ENCODE measurements at regions not wholly inside any gene's neighbourhood (a gene's known extent, or its start where the extent isn't known, plus 50 kb on each side); places are given as distances from the start of the nearest gene placed in this dataset.

DNA sequence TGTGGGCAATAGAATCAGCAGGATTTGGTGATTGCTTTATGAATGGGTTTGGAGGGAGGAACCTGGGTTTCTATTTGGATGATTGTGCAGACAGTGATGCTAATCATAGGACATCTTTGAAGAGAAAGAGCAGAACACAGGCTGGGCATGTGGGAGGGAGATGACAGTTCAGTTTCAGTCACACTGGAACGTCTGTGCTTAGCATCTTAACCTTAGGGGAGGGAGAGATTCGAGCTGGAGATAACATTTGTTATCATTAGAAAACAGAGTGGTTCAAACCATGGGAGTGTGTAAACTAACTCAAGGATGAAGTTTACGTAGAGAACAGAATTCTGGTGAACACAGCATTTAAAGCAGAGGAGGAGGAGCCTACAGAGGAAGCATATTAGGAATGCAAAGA, 138.6 kb upstream of the PPP2R2B start:
- no peak overlapping the region for H3K4me2 ChIP-seq
- no peak overlapping the region for H3K4me3 ChIP-seq
- no peak for FAIRE-seq
- ATAC-seq: no peak
- no peaks in the 10 kb centered on the region for H3K9me3 ChIP-seq
- no peak for DNase-seq (ENCODE audit: low read depth in 1 of 2, low spot score in 1 of 2)
- no peaks in the 10 kb centered on the region for H3K4me1 ChIP-seq
- ChIA-PET CTCF (interaction anchor here (1.8 kb wide), 1 partner anchor 171 kb away, joined by 5 read pairs; no protein-coding TSS in a partner anchor), POLR2A (no interaction called here)
- H3K27ac ChIP-seq: no peak overlapping the region
- TF ChIP-seq GATA3 (IDR thresholded peaks at IDR 0.05; ENCODE audit: borderline replicate concordance): no peak
- TF ChIP-seq, protein P1, sequence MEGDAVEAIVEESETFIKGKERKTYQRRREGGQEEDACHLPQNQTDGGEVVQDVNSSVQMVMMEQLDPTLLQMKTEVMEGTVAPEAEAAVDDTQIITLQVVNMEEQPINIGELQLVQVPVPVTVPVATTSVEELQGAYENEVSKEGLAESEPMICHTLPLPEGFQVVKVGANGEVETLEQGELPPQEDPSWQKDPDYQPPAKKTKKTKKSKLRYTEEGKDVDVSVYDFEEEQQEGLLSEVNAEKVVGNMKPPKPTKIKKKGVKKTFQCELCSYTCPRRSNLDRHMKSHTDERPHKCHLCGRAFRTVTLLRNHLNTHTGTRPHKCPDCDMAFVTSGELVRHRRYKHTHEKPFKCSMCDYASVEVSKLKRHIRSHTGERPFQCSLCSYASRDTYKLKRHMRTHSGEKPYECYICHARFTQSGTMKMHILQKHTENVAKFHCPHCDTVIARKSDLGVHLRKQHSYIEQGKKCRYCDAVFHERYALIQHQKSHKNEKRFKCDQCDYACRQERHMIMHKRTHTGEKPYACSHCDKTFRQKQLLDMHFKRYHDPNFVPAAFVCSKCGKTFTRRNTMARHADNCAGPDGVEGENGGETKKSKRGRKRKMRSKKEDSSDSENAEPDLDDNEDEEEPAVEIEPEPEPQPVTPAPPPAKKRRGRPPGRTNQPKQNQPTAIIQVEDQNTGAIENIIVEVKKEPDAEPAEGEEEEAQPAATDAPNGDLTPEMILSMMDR (IDR thresholded peaks at IDR 0.05): no peak
- TF ChIP-seq SMC3 (IDR thresholded peaks at IDR 0.05): no peak
- TF ChIP-seq PHF8 (IDR thresholded peaks at IDR 0.05; ENCODE audit: borderline replicate concordance, low read depth): no peak
- TF ChIP-seq EHF (CRISPR knock-in tag; IDR thresholded peaks at IDR 0.05): no peak
- TF ChIP-seq JUNB (IDR thresholded peaks at IDR 0.05): no peak
- TF ChIP-seq, protein P2, sequence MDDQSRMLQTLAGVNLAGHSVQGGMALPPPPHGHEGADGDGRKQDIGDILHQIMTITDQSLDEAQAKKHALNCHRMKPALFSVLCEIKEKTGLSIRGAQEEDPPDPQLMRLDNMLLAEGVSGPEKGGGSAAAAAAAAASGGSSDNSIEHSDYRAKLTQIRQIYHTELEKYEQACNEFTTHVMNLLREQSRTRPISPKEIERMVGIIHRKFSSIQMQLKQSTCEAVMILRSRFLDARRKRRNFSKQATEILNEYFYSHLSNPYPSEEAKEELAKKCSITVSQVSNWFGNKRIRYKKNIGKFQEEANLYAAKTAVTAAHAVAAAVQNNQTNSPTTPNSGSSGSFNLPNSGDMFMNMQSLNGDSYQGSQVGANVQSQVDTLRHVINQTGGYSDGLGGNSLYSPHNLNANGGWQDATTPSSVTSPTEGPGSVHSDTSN (IDR thresholded peaks at IDR 0.05): no peak
- TF ChIP-seq, protein P3, sequence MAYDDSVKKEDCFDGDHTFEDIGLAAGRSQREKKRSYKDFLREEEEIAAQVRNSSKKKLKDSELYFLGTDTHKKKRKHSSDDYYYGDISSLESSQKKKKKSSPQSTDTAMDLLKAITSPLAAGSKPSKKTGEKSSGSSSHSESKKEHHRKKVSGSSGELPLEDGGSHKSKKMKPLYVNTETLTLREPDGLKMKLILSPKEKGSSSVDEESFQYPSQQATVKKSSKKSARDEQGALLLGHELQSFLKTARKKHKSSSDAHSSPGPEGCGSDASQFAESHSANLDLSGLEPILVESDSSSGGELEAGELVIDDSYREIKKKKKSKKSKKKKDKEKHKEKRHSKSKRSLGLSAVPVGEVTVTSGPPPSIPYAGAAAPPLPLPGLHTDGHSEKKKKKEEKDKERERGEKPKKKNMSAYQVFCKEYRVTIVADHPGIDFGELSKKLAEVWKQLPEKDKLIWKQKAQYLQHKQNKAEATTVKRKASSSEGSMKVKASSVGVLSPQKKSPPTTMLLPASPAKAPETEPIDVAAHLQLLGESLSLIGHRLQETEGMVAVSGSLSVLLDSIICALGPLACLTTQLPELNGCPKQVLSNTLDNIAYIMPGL (CRISPR knock-in tag; IDR thresholded peaks at IDR 0.05; ENCODE audit: borderline replicate concordance): no peak
- TF ChIP-seq NR3C1 (IDR thresholded peaks at IDR 0.05): no peak
- TF ChIP-seq POLR2AphosphoS2 (conservative IDR thresholded peaks at IDR 0.05; ENCODE audit: low read length): no peak
- TF ChIP-seq RCOR1 (IDR thresholded peaks at IDR 0.05; ENCODE audit: low read depth, low read length): no peak
- no peak for TF ChIP-seq NPAS2 (CRISPR knock-in tag; IDR thresholded peaks at IDR 0.05; ENCODE audit: borderline replicate concordance)
- WGBS (ENCODE audit: missing lambda C conversion rate): 2% methylated on average over 3 of the region's 3 CpGs

DNA sequence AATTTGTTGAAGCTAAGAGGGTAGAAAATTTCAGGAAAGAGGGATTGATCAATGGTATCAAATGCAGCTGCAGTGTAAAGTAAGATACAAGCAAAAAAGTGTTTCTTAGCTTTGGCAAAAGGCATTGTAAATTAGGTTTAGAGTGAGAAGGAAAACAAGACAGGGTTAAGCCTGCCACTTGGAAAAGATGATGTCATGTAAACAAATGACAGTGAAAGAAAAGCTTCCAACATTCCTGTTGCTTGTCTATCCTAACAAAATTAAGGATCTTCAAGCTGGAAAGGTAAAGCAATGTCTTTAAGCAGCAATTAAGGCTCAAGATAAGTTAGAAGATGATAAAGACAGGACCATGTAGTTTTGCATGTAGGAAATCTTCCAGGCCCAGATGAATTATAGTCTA, 139.1 kb upstream of the PPP2R2B start:
- H3K4me2 ChIP-seq: no peak overlapping the region
- FAIRE-seq: no peak
- no peaks in the 10 kb centered on the region for H3K9me3 ChIP-seq
- no peak overlapping the region for H3K4me3 ChIP-seq
- ChIA-PET POLR2A (no interaction called here), CTCF (interaction anchor here (1.8 kb wide), 1 partner anchor 171 kb away, joined by 5 read pairs; no protein-coding TSS in a partner anchor)
- no peaks in the 10 kb centered on the region for H3K4me1 ChIP-seq
- ATAC-seq: no peak
- no peak for TF ChIP-seq ZC3H11A (IDR thresholded peaks at IDR 0.05)
- TF ChIP-seq ZNF302 (CRISPR knock-in tag; IDR thresholded peaks at IDR 0.05): no peak
- no peak for TF ChIP-seq HEYL (CRISPR knock-in tag; IDR thresholded peaks at IDR 0.05)
- TF ChIP-seq PHF8 (IDR thresholded peaks at IDR 0.05; ENCODE audit: borderline replicate concordance, low read depth): no peak
- no peak for TF ChIP-seq JUN (IDR thresholded peaks at IDR 0.05)
- TF ChIP-seq RAD21 (conservative IDR thresholded peaks at IDR 0.05 in 1 of 2, IDR thresholded peaks at IDR 0.05 in 1 of 2): no peak
- no peak for TF ChIP-seq RCOR1 (IDR thresholded peaks at IDR 0.05; ENCODE audit: low read depth, low read length)
- no peak for TF ChIP-seq HOXB13 (CRISPR knock-in tag; IDR thresholded peaks at IDR 0.05; ENCODE audit: low read depth)
- TF ChIP-seq BHLHE40 (IDR thresholded peaks at IDR 0.05; ENCODE audit: low read depth, low read length): no peak
- no peak overlapping the region for H3K27ac ChIP-seq
- no peak for DNase-seq (ENCODE audit: low read depth in 1 of 2, low spot score in 1 of 2)

DNA sequence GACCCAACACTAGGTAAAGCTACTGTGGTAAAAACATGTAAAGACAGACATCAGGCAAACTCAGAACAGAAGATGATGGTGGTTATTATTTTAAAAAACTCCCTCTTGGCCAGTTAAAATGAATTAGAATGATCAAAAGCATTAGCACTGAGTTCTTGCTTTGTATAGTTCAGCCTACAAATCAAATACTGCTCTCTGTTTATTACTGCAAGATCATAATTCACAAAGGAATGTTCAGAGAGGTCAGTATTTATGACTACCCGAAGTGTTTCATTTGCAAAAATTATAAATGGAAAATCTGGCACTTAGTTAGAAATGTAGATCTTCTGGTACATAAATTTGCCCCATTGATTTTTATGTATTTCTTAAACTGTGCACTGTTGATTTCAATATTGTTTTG, 140.3 kb upstream of the PPP2R2B start:
- 2% methylated on average over 1 of the region's 1 CpG for WGBS (ENCODE audit: missing lambda C conversion rate)
- POLR2A ChIA-PET: no interaction called here
- FAIRE-seq: no peak
- no peak for DNase-seq (ENCODE audit: low read depth in 1 of 2, low spot score in 1 of 2)
- Histone ChIP-seq H3K27ac (no peak overlapping the region), H3K9me3 (no peaks in the 10 kb centered on the region), H3K4me1 (no peaks in the 10 kb centered on the region), H3K4me3 (no peak overlapping the region), H3K4me2 (no peak overlapping the region)
- CTCF ChIA-PET: no interaction called here
- no peak for ATAC-seq
- TF ChIP-seq FOSL2 (IDR thresholded peaks at IDR 0.05) (no peak), FOSL2 (CRISPR knock-in tag; IDR thresholded peaks at IDR 0.05) (no peak)
